HEK293 (cell line): ENCODE measurements at regions not wholly inside any gene's neighbourhood (a gene's known extent, or its start where the extent isn't known, plus 50 kb on each side); places are given as distances from the start of the nearest gene placed in this dataset.

Experiments
- CTCF ChIA-PET: fragments of 350-600 bp; formaldehyde crosslinking; extraction: SDS; loops from one replicate; lab custom pipeline; 2021; ENCODE audit warnings: antibody characterized with exemption; lab: Yijun Ruan, JAX
- POLR2A ChIA-PET: fragments of 300-600 bp; formaldehyde crosslinking; extraction: SDS; loops from one replicate; lab custom pipeline; 2020; ENCODE audit warnings: antibody characterized with exemption, inconsistent platforms; lab: Yijun Ruan, JAX
- H3K27ac ChIP-seq: fragments of 200-500 bp; sonication (Bioruptor generic); 2 replicates; pipeline ENCODE4 v1.5.1; 2014; ENCODE audit warnings: low read depth, low read length, control low read depth, inconsistent platforms; ENCODE audit errors: extremely low read depth
- H3K36me3 ChIP-seq, 2 experiments: fragments of 200-500 bp in 1 of 2; sonication (Bioruptor generic) in 1 of 2; 1 replicate in 1 of 2; 2 replicates in 1 of 2; pipeline ENCODE4 v1.5.1; 2014 to 2017; ENCODE audit warnings: inconsistent platforms in 2 of 2, low read length in 2 of 2; ENCODE audit not compliant: control insufficient read depth in 2 of 2, insufficient read depth in 1 of 2
- H3K4me1 ChIP-seq: fragments of 200-500 bp; sonication (Bioruptor generic); 2 replicates; pipeline ENCODE4 v1.5.1; 2014; ENCODE audit warnings: mild to moderate bottlenecking, low read length, inconsistent platforms; ENCODE audit not compliant: control insufficient read depth, insufficient read depth
- H3K4me3 ChIP-seq: 2 replicates; pipeline ENCODE4 v1.5.1; 2011; ENCODE audit warnings: low read depth, mild to moderate bottlenecking, control low read depth, low read length, moderate library complexity
- H3K9me3 ChIP-seq: fragments of 200-500 bp; sonication (Bioruptor generic); 2 replicates; pipeline ENCODE4 v1.5.1; 2014; ENCODE audit warnings: low read depth, low read length, inconsistent platforms; ENCODE audit not compliant: control insufficient read depth, insufficient read depth
- HOXC10 ChIP-seq: sonication (generic); formaldehyde crosslinking; IDR thresholded peaks from 2 replicates; pipeline ENCODE4 v1.8.1; 2023; ENCODE audit warnings: mild to moderate bottlenecking, missing genetic modification reagents
- OVOL3 ChIP-seq: fragments of 450-650 bp; formaldehyde crosslinking; IDR thresholded peaks from 2 replicates; pipeline ENCODE4 v1.5.1; 2016; ENCODE audit warnings: missing biosample characterization, missing genetic modification characterization
- PATZ1 ChIP-seq: fragments of 450-650 bp; formaldehyde crosslinking; IDR thresholded peaks from 2 replicates; pipeline ENCODE4 v1.5.1; 2016; ENCODE audit warnings: missing biosample characterization, missing genetic modification characterization
- SCRT1 ChIP-seq: fragments of 450-650 bp; formaldehyde crosslinking; IDR thresholded peaks from 2 replicates; pipeline ENCODE4 v1.5.1; 2016; ENCODE audit warnings: missing biosample characterization, missing genetic modification characterization, borderline replicate concordance
- WT1 ChIP-seq: fragments of 450-650 bp; formaldehyde crosslinking; IDR thresholded peaks from 2 replicates; pipeline ENCODE4 v1.5.1; 2016; ENCODE audit warnings: missing biosample characterization, missing genetic modification characterization
- ZBTB26 ChIP-seq: fragments of 450-650 bp; formaldehyde crosslinking; optimal IDR thresholded peaks from 2 replicates; pipeline ENCODE3; 2016; ENCODE audit warnings: missing biosample characterization, mild to moderate bottlenecking, missing genetic modification characterization
- ZBTB49 ChIP-seq: fragments of 450-650 bp; formaldehyde crosslinking; IDR thresholded peaks from 2 replicates; pipeline ENCODE4 v1.5.1; 2016; ENCODE audit warnings: missing biosample characterization, missing genetic modification characterization, low read depth
- ZEB2 ChIP-seq: fragments of 450-650 bp; formaldehyde crosslinking; IDR thresholded peaks from 2 replicates; pipeline ENCODE4 v1.5.1; 2016; ENCODE audit warnings: missing biosample characterization, missing genetic modification characterization
- ZIC2 ChIP-seq: fragments of 450-650 bp; formaldehyde crosslinking; IDR thresholded peaks from 2 replicates; pipeline ENCODE4 v1.5.1; 2016; ENCODE audit warnings: missing biosample characterization, missing genetic modification characterization
- ZNF121 ChIP-seq: fragments of 450-650 bp; formaldehyde crosslinking; IDR thresholded peaks from 2 replicates; pipeline ENCODE4 v1.5.1; 2016; ENCODE audit warnings: missing biosample characterization, missing genetic modification characterization
- ZNF18 ChIP-seq: fragments of 450-650 bp; formaldehyde crosslinking; IDR thresholded peaks from 2 replicates; pipeline ENCODE4 v1.5.1; 2016; ENCODE audit warnings: missing biosample characterization, missing genetic modification characterization
- ZNF19 ChIP-seq: fragments of 450-650 bp; formaldehyde crosslinking; IDR thresholded peaks from 2 replicates; pipeline ENCODE4; 2016; ENCODE audit warnings: missing biosample characterization, missing genetic modification characterization, low read depth
- ZNF221 ChIP-seq: fragments of 450-650 bp; formaldehyde crosslinking; IDR thresholded peaks from 2 replicates; pipeline ENCODE4 v1.5.1; 2017; ENCODE audit warnings: missing biosample characterization, missing genetic modification characterization, borderline replicate concordance
- ZNF23 ChIP-seq: fragments of 450-650 bp; formaldehyde crosslinking; IDR thresholded peaks from 2 replicates; pipeline ENCODE4 v1.5.1; 2016; ENCODE audit warnings: missing biosample characterization, missing genetic modification characterization, borderline replicate concordance
- ZNF302 ChIP-seq: fragments of 450-650 bp; formaldehyde crosslinking; IDR thresholded peaks from 2 replicates; pipeline ENCODE4 v1.5.1; 2016; ENCODE audit warnings: missing biosample characterization, missing genetic modification characterization, low read depth
- ZNF404 ChIP-seq: fragments of 450-650 bp; formaldehyde crosslinking; IDR thresholded peaks from 2 replicates; pipeline ENCODE4 v1.5.1; 2017; ENCODE audit warnings: missing biosample characterization, missing genetic modification characterization
- ZNF501 ChIP-seq: fragments of 450-650 bp; formaldehyde crosslinking; IDR thresholded peaks from 2 replicates; pipeline ENCODE4 v1.5.1; 2016; ENCODE audit warnings: missing biosample characterization, missing genetic modification characterization
- ZNF510 ChIP-seq: fragments of 450-650 bp; formaldehyde crosslinking; IDR thresholded peaks from 2 replicates; pipeline ENCODE4 v1.5.1; 2018; ENCODE audit warnings: mild to moderate bottlenecking, missing genetic modification characterization, missing biosample characterization; ENCODE audit not compliant: insufficient replicate concordance
- ZNF544 ChIP-seq: fragments of 450-650 bp; formaldehyde crosslinking; IDR thresholded peaks from 2 replicates; pipeline ENCODE4 v1.5.0; 2017; ENCODE audit warnings: missing biosample characterization, missing genetic modification characterization
- ZNF548 ChIP-seq: fragments of 450-650 bp; formaldehyde crosslinking; IDR thresholded peaks from 2 replicates; pipeline ENCODE4 v1.5.1; 2016; ENCODE audit warnings: missing biosample characterization, missing genetic modification characterization
- ZNF549 ChIP-seq: fragments of 450-650 bp; IDR thresholded peaks from 2 replicates; pipeline ENCODE4 v1.5.1; 2018; ENCODE audit warnings: missing biosample characterization, missing genetic modification characterization, mild to moderate bottlenecking, inconsistent platforms, moderate library complexity
- ZNF571 ChIP-seq: fragments of 450-650 bp; formaldehyde crosslinking; IDR thresholded peaks from 2 replicates; pipeline ENCODE4 v1.5.0; 2017; ENCODE audit warnings: missing biosample characterization, missing genetic modification characterization
- ZNF596 ChIP-seq: fragments of 450-650 bp; IDR thresholded peaks from 2 replicates; pipeline ENCODE4 v1.5.0; 2018; ENCODE audit warnings: missing biosample characterization, mild to moderate bottlenecking, missing genetic modification characterization, moderate library complexity
- ZNF670 ChIP-seq: fragments of 450-650 bp; formaldehyde crosslinking; IDR thresholded peaks from 2 replicates; pipeline ENCODE4 v1.5.1; 2016; ENCODE audit warnings: missing biosample characterization, missing genetic modification characterization, low read depth
- ZNF701 ChIP-seq: fragments of 450-650 bp; formaldehyde crosslinking; IDR thresholded peaks from 2 replicates; pipeline ENCODE4 v1.5.1; 2016; ENCODE audit warnings: missing biosample characterization, missing genetic modification characterization

GRCh38 chr5:176743868-176744583 is 66.3 kb upstream of the UNC5A start:
- ChIA-PET CTCF (interaction anchor here (0.6 to 0.7 kb wide), 4 partner anchors 22 to 361 kb away, joined by 3 read pairs; partner anchors contain the start of gene CDHR2), POLR2A (no interaction called here)
- Histone ChIP-seq H3K36me3 (no peaks in the 10 kb centered on the region), H3K4me3 (no peak overlapping the region), H3K27ac (no peak overlapping the region), H3K4me1 (no peaks in the 10 kb centered on the region), H3K9me3 (no peaks in the 10 kb centered on the region)
- TF ChIP-seq ZNF221 (tag by site-specific recombination), result no peak
- no peak for TF ChIP-seq WT1 (tag by site-specific recombination)
- TF ChIP-seq ZIC2 (tag by site-specific recombination), result no peak
- no peak for TF ChIP-seq ZNF18 (tag by site-specific recombination)
- TF ChIP-seq HOXC10, result no peak
- TF ChIP-seq OVOL3 (tag by site-specific recombination), result no peak
- no peak for TF ChIP-seq ZNF23 (tag by site-specific recombination)
- TF ChIP-seq ZNF670 (tag by site-specific recombination), result no peak
- TF ChIP-seq ZNF544 (tag by site-specific recombination), result no peak
- no peak for TF ChIP-seq ZBTB26 (tag by site-specific recombination)
- no peak for TF ChIP-seq ZNF501
- no peak for TF ChIP-seq ZNF596 (tag by site-specific recombination)
- TF ChIP-seq ZNF19, result no peak
- no peak for TF ChIP-seq ZNF302 (tag by site-specific recombination)
- TF ChIP-seq ZNF510 (tag by site-specific recombination), result no peak
- TF ChIP-seq ZNF121 (tag by site-specific recombination), result no peak
- no peak for TF ChIP-seq ZNF549 (tag by site-specific recombination)
- TF ChIP-seq ZNF548 (tag by site-specific recombination), result no peak
- no peak for TF ChIP-seq ZNF571 (tag by site-specific recombination)

GRCh38 chr5:176744584-176744965 is 65.8 kb upstream of the UNC5A start:
- Histone ChIP-seq H3K4me1 (no peaks in the 10 kb centered on the region), H3K9me3 (no peaks in the 10 kb centered on the region), H3K4me3 (no peak overlapping the region), H3K36me3 (no peaks in the 10 kb centered on the region), H3K27ac (no peak overlapping the region)
- ChIA-PET POLR2A (no interaction called here), CTCF (interaction anchor here (0.6 to 0.9 kb wide), 5 partner anchors 9 to 195 kb away, joined by 3 to 4 read pairs (median 3); partner anchors contain the start of gene CDHR2)
- TF ChIP-seq ZNF701 (tag by site-specific recombination) (no peak), ZNF404 (no peak), ZEB2 (tag by site-specific recombination) (no peak), ZBTB49 (tag by site-specific recombination) (no peak), SCRT1 (no peak), PATZ1 (tag by site-specific recombination) (no peak)
